Endothelial cell of umbilical vein (primary cell): ENCODE measurements at regions not wholly inside any gene's neighbourhood (a gene's known extent, or its start where the extent isn't known, plus 50 kb on each side); places are given as distances from the start of the nearest gene placed in this dataset.

Experiments used
- BruUV-seq: library from RNA; stranded (reverse); fragments of 400-500 nt; replicated peaks from 2 replicates; lab custom pipeline; 2021; lab: Mats Ljungman, UMichigan
- CTCF ChIA-PET: fragments of 300-600, 350-600 bp; sonication (Branson Sonifier 250); formaldehyde crosslinking; loops from one replicate; lab custom pipeline; 2021; ENCODE audit warnings: antibody characterized with exemption, inconsistent platforms; lab: Charles Lee
- POLR2A ChIA-PET: fragments of 300-600, 350-600 bp; sonication (Branson Sonifier 250); formaldehyde crosslinking; loops from one replicate; lab custom pipeline; 2021; ENCODE audit warnings: antibody characterized with exemption, inconsistent platforms; lab: Charles Lee
- DNase-seq: peaks from one replicate; pipeline ENCODE4 v3.0.0-alpha.2; 2011; ENCODE audit warnings: low read depth, low spot score
- FAIRE-seq: peaks from 2 replicates; lab custom pipeline; 2011; peaks lifted over from hg19 to GRCh38; lab: Jason Lieb, UNC
- H2AFZ ChIP-seq: 2 replicates; pipeline ENCODE4 v1.6.0; 2012; ENCODE audit warnings: low read depth, low read length, control low read depth, inconsistent platforms
- H3K27ac ChIP-seq: 2 replicates; pipeline ENCODE4 v1.5.1; 2011; ENCODE audit warnings: low read depth, mild to moderate bottlenecking, control low read depth, low read length, moderate library complexity; ENCODE audit not compliant: insufficient read depth
- H3K27me3 ChIP-seq, 2 experiments: 2 replicates each; pipeline versions ENCODE4 v1.6.0 to v1.6.1; 2011; ENCODE audit warnings: low read length in 2 of 2, mixed read lengths in 1 of 2; ENCODE audit not compliant: control insufficient read depth in 2 of 2, insufficient read depth in 2 of 2
- H3K36me3 ChIP-seq, 2 experiments: 2 replicates in 1 of 2; 3 replicates in 1 of 2; pipeline ENCODE4 v1.5.1; 2011; ENCODE audit warnings: low read length in 2 of 2, mild to moderate bottlenecking in 1 of 2, moderate library complexity in 1 of 2; ENCODE audit not compliant: control insufficient read depth in 2 of 2, insufficient read depth in 2 of 2; ENCODE audit errors: extremely low read depth in 1 of 2
- H3K4me1 ChIP-seq: 3 replicates; pipeline ENCODE4 v1.5.1; 2011; ENCODE audit warnings: mild to moderate bottlenecking, low read length; ENCODE audit not compliant: control insufficient read depth, insufficient read depth; ENCODE audit errors: extremely low read depth
- H3K4me2 ChIP-seq: 2 replicates; pipeline ENCODE4 v1.6.1; 2011; ENCODE audit warnings: low read length, control low read depth, mixed read lengths; ENCODE audit not compliant: insufficient read depth
- H3K4me3 ChIP-seq, 3 experiments: fragments of 200-600 bp in 1 of 3; sonication (generic), shearing (Covaris generic) in 1 of 3; replicated peaks in 1 of 3; 2 replicates each; pipeline ENCODE4 v1.5.1; 2011 to 2016; ENCODE audit warnings: control low read depth in 3 of 3, low read length in 3 of 3, mild to moderate bottlenecking in 2 of 3, inconsistent platforms in 1 of 3, low read depth in 1 of 3, moderate library complexity in 1 of 3; ENCODE audit not compliant: insufficient read depth in 1 of 3
- H3K79me2 ChIP-seq: 2 replicates; pipeline ENCODE4 v1.6.0; 2012; ENCODE audit warnings: low read length, inconsistent platforms; ENCODE audit not compliant: control insufficient read depth, insufficient read depth
- H3K9ac ChIP-seq: replicated peaks from 2 replicates; pipeline ENCODE3; 2011; ENCODE audit warnings: low read length, control low read depth; ENCODE audit not compliant: insufficient read depth; ENCODE audit errors: extremely low read depth
- H3K9me1 ChIP-seq: replicated peaks from 3 replicates; pipeline ENCODE4 v1.6.0; 2011; ENCODE audit warnings: mild to moderate bottlenecking, low read length; ENCODE audit not compliant: control insufficient read depth, insufficient read depth; ENCODE audit errors: extremely low read depth
- H3K9me3 ChIP-seq: replicated peaks from 2 replicates; pipeline ENCODE4 v1.5.1; 2012; ENCODE audit warnings: low read length, inconsistent platforms; ENCODE audit not compliant: control insufficient read depth, insufficient read depth
- H4K20me1 ChIP-seq: replicated peaks from 2 replicates; pipeline ENCODE3; 2011; ENCODE audit warnings: mild to moderate bottlenecking, low read length; ENCODE audit not compliant: control insufficient read depth, insufficient read depth; ENCODE audit errors: extremely low read depth
- EZH2 ChIP-seq: IDR thresholded peaks from 2 replicates; pipeline ENCODE4 v1.6.1; 2012; ENCODE audit warnings: borderline replicate concordance, low read depth, mild to moderate bottlenecking, moderate library complexity, low read length, inconsistent platforms; ENCODE audit not compliant: severe bottlenecking
- FOS ChIP-seq: IDR thresholded peaks from 2 replicates; pipeline ENCODE4 v1.6.1; 2011; ENCODE audit warnings: mild to moderate bottlenecking, low read length, moderate library complexity, borderline replicate concordance; ENCODE audit not compliant: insufficient read depth
- GATA2 ChIP-seq: IDR thresholded peaks from 2 replicates; pipeline ENCODE4 v1.7.0; 2011; ENCODE audit warnings: low read depth, mild to moderate bottlenecking, moderate library complexity, mixed read lengths, low read length; ENCODE audit not compliant: insufficient read length, insufficient read depth
- JUN ChIP-seq: IDR thresholded peaks from 2 replicates; pipeline ENCODE4 v1.6.1; 2011; ENCODE audit warnings: borderline replicate concordance, low read depth; ENCODE audit not compliant: insufficient read length, insufficient read depth
- MYC ChIP-seq: IDR thresholded peaks from one replicate; pipeline ENCODE4 v1.6.1; 2011; ENCODE audit warnings: mild to moderate bottlenecking, low read depth, low read length
- POLR2A ChIP-seq: IDR thresholded peaks from 2 replicates; pipeline ENCODE4 v1.6.1; 2012; ENCODE audit warnings: low read depth, mild to moderate bottlenecking, control low read depth, low read length
- POLR2AphosphoS5 ChIP-seq: IDR thresholded peaks from 2 replicates; pipeline ENCODE4 v1.6.1; 2012; ENCODE audit warnings: low read depth, mild to moderate bottlenecking, control low read depth, low read length, moderate library complexity; ENCODE audit not compliant: insufficient read depth
- dilution Hi-C: fragments of 300-500 bp; cut with MboI; formaldehyde crosslinking; loops from one replicate; pipeline ENCODE4 v1.15.0; 2019; ENCODE audit warnings: low sequenced_read_pairs; ENCODE audit not compliant: extremely low pct_ligation_motif_present
- intact Hi-C: fragments of 100-400 bp; cut with micrococcal nuclease; formaldehyde crosslinking; loops from one replicate; pipeline ENCODE4 v1.10.0; 2022
- TF ChIP-seq, protein P1 (sequence below): IDR thresholded peaks from 2 replicates; pipeline ENCODE4 v1.6.1; 2011; ENCODE audit not compliant: insufficient read depth, insufficient read length
- TF ChIP-seq, protein P2 (sequence below), 2 donors: IDR thresholded peaks; 1 replicate in 1 of 2; 2 replicates in 1 of 2; pipeline ENCODE4 v1.5.1; 2011; ENCODE audit warnings: low read length in 2 of 2, mild to moderate bottlenecking in 2 of 2, moderate library complexity in 2 of 2, control low read depth in 1 of 2, inconsistent platforms in 1 of 2, low read depth in 1 of 2; ENCODE audit not compliant: insufficient read depth in 1 of 2; ENCODE audit errors: extremely low read depth in 1 of 2

DNA sequence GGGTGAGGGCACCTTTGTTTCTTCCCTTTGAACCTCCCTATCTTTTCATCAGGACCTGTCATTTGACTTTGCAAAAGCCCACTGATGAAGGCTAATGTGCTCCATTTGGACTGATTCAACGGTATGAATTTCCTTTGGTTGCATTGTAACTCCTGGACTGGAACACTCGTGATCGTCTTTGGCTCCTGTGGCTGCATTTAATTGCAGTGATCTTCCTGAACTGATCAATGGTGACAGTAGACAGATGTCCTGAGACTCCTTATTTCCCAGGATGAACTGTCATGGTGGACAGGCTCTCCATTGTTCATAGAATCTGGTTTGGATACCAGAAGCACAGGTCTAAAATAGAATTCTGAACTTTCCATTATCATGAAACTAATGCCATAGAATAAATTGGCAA is 224.8 kb upstream of the GAP43 start:
- ChIA-PET CTCF (no interaction called here), POLR2A (no interaction called here)
- no peaks in the 10 kb centered on the region for H3K79me2 ChIP-seq
- dilution Hi-C loops, result no loop called here
- FAIRE-seq, result no peak
- H3K4me1 ChIP-seq, result no peaks in the 10 kb centered on the region
- H3K27me3 ChIP-seq, result no peaks in the 10 kb centered on the region
- no peaks in the 10 kb centered on the region for H3K9me3 ChIP-seq
- no peak overlapping the region for H3K4me3 ChIP-seq
- H2AFZ ChIP-seq, result no peak overlapping the region
- no peak for TF ChIP-seq MYC
- TF ChIP-seq FOS, result no peak
- TF ChIP-seq POLR2AphosphoS5, result no peak
- no peak for TF ChIP-seq JUN
- H3K9ac ChIP-seq, result no peak overlapping the region
- no peaks in the 10 kb centered on the region for H3K9me1 ChIP-seq
- no peak overlapping the region for H3K4me2 ChIP-seq
- no peak overlapping the region for H3K27ac ChIP-seq
- intact Hi-C loops, result no loop called here
- BruUV-seq, result no TSS peak
- H4K20me1 ChIP-seq, result no peaks in the 10 kb centered on the region
- H3K36me3 ChIP-seq, result no peaks in the 10 kb centered on the region
- no peak for DNase-seq

DNA sequence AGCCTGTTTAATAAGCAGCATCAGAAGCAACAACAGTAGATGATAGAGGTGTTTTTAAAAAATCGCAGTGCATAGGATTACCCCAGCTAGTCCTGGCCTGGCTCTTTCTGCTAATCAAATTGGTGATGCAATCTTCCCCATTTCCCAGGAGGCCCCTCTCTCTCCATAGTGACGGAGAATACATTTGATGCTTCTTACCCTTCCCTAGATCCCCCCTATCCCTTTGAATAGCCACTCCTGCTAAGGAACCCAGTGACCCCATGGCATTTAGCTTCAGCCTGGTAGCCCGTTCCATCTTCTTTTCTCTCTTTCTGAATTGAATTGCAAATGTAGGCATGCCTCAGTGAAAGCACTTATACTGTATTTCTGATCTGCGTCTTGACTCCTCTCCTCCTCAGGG is 223.6 kb upstream of the GAP43 start:
- CTCF ChIA-PET, result no interaction called here

More for the DNA sequence above, 223.6 kb upstream of the GAP43 start:
- FAIRE-seq, result no peak
- Histone ChIP-seq H2AFZ (no peak overlapping the region), H3K4me3 (no peak overlapping the region), H3K9me3 (no peaks in the 10 kb centered on the region), H4K20me1 (no peaks in the 10 kb centered on the region), H3K9me1 (no peaks in the 10 kb centered on the region), H3K27me3 (no peaks in the 10 kb centered on the region), H3K4me2 (no peak overlapping the region), H3K4me1 (no peaks in the 10 kb centered on the region), H3K9ac (no peak overlapping the region), H3K36me3 (no peaks in the 10 kb centered on the region), H3K27ac (no peak overlapping the region), H3K79me2 (no peaks in the 10 kb centered on the region)
- no TSS peak for BruUV-seq
- no peak for DNase-seq
- dilution Hi-C loops, result no loop called here
- TF ChIP-seq, protein P1, sequence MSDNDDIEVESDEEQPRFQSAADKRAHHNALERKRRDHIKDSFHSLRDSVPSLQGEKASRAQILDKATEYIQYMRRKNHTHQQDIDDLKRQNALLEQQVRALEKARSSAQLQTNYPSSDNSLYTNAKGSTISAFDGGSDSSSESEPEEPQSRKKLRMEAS, result no peak
- TF ChIP-seq FOS, result no peak
- no peak for TF ChIP-seq GATA2
- TF ChIP-seq POLR2A, result no peak
- no peak for TF ChIP-seq EZH2
- no peak for TF ChIP-seq JUN
- no peak for TF ChIP-seq MYC
- no peak for TF ChIP-seq POLR2AphosphoS5
- TF ChIP-seq, protein P2, sequence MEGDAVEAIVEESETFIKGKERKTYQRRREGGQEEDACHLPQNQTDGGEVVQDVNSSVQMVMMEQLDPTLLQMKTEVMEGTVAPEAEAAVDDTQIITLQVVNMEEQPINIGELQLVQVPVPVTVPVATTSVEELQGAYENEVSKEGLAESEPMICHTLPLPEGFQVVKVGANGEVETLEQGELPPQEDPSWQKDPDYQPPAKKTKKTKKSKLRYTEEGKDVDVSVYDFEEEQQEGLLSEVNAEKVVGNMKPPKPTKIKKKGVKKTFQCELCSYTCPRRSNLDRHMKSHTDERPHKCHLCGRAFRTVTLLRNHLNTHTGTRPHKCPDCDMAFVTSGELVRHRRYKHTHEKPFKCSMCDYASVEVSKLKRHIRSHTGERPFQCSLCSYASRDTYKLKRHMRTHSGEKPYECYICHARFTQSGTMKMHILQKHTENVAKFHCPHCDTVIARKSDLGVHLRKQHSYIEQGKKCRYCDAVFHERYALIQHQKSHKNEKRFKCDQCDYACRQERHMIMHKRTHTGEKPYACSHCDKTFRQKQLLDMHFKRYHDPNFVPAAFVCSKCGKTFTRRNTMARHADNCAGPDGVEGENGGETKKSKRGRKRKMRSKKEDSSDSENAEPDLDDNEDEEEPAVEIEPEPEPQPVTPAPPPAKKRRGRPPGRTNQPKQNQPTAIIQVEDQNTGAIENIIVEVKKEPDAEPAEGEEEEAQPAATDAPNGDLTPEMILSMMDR (IDR thresholded peaks at IDR 0.05; ENCODE audit: extremely low read depth in 1 of 2, insufficient read depth in 1 of 2, low read depth in 1 of 2, low read length in 2 of 2), result no peak
- intact Hi-C loops, result loop anchor here (2.0 kb wide), 1 partner anchor 15 kb away; no protein-coding TSS in a partner anchor
- POLR2A ChIA-PET, result no interaction called here
